Upper lobe of right lung (tissue), 1 donor: ENCODE measurements at regions not wholly inside any gene's neighbourhood (a gene's known extent, or its start where the extent isn't known, plus 50 kb on each side); places are given as distances from the start of the nearest gene placed in this dataset.

Experiments
- ATAC-seq: fragments of 200-7000 bp; cut with Tn5 transposase; one replicate; pipeline ENCODE4 v1.9.1; 2020; ENCODE audit warnings: mild to moderate bottlenecking, moderate library complexity
- DNase-seq: peaks from one replicate; pipeline ENCODE4 v3.0.0-alpha.2; 2020
- H3K27ac ChIP-seq: fragments of 200-600 bp; one replicate; pipeline ENCODE4 v1.8.0; 2022
- H3K27me3 ChIP-seq: fragments of 200-600 bp; one replicate; pipeline ENCODE4 v1.8.0; 2022; ENCODE audit warnings: mild to moderate bottlenecking
- H3K36me3 ChIP-seq: fragments of 200-600 bp; one replicate; pipeline ENCODE4 v1.8.0; 2022
- H3K4me1 ChIP-seq: fragments of 200-600 bp; one replicate; pipeline ENCODE4 v1.8.0; 2022
- H3K4me3 ChIP-seq: fragments of 200-600 bp; one replicate; pipeline ENCODE4 v1.8.0; 2022; ENCODE audit warnings: mild to moderate bottlenecking
- H3K9me3 ChIP-seq: fragments of 200-600 bp; one replicate; pipeline ENCODE4 v1.8.0; 2022
- CTCF ChIP-seq: fragments of 200-600 bp; IDR thresholded peaks from one replicate; pipeline ENCODE4 v1.8.0; 2022; ENCODE audit warnings: antibody characterized with exemption
- intact Hi-C: fragments of 100-400 bp; cut with DNase I; formaldehyde crosslinking; loops from one replicate; pipeline ENCODE4 v1.11.0; 2022
- donor health status: DM: no; HTN: yes; CAD: no; lungs with severe emphysema.

GRCh38 chr4:104408878-104409277 lies 85.8 kb downstream of the CXXC4 start:
- no peaks in the 10 kb centered on the region for H3K36me3 ChIP-seq
- intact Hi-C loops: no loop called here
- H3K4me3 ChIP-seq: no peak overlapping the region
- DNase-seq (no peak), ATAC-seq (no peak)
- no peaks in the 10 kb centered on the region for H3K27me3 ChIP-seq
- H3K9me3 ChIP-seq: no peaks in the 10 kb centered on the region
- TF ChIP-seq CTCF: no peak
- H3K4me1 ChIP-seq: no peaks in the 10 kb centered on the region
- H3K27ac ChIP-seq: no peak overlapping the region

DNA sequence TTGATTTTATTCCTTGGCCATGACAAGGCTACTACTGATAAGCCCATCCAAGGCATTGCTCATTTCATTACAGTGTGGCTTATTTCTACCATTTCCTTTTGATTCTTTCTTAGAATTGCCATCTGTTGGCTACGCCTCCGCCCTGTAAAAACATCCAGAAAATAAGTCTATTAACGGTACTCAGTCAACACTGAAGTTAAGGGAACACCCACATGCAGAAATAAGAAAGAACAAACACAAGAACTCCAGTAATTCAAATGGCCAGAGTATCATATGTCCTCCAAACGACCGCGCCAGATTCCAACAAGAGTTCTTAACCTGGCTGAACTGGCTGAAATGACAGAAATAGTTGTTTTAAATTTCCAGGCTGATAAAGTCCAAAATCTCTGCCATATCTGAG lies 90.3 kb downstream of the CXXC4 start:
- H3K27ac ChIP-seq: no peak overlapping the region
- intact Hi-C loops: no loop called here
- H3K4me1 ChIP-seq: no peaks in the 10 kb centered on the region
- no peak for TF ChIP-seq CTCF
- H3K9me3 ChIP-seq: no peaks in the 10 kb centered on the region
- no peaks in the 10 kb centered on the region for H3K27me3 ChIP-seq
- no peaks in the 10 kb centered on the region for H3K36me3 ChIP-seq
- no peak overlapping the region for H3K4me3 ChIP-seq
- DNase-seq: no peak
- ATAC-seq: no peak

DNA sequence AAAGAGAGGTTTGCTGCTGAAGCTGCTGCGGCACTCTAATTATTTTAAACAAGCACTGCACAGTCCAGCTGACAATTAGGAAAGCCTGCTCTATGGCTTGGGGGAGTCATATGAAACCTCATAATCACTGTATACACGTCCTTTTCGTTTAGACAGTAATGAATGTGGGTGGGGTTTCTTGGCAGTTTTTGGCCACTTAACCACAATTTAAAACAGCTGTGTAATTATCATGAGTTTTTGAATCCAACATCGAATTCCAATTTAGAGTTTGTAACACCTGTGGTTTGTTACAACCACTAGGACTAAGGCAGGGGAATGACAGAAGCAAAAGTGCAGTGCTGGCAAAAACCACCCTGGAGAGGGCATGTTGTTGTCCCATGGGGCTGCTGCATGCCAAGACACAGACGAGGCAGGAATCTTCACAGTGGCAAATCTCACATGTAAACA lies 99.5 kb downstream of the CXXC4 start:
- ATAC-seq: no peak
- no peaks in the 10 kb centered on the region for H3K4me1 ChIP-seq
- DNase-seq: no peak
- no peaks in the 10 kb centered on the region for H3K36me3 ChIP-seq
- no peak overlapping the region for H3K27ac ChIP-seq
- H3K27me3 ChIP-seq: no peaks in the 10 kb centered on the region
- H3K9me3 ChIP-seq: no peaks in the 10 kb centered on the region
- H3K4me3 ChIP-seq: no peak overlapping the region
- no peak for TF ChIP-seq CTCF
- intact Hi-C loops: no loop called here

DNA sequence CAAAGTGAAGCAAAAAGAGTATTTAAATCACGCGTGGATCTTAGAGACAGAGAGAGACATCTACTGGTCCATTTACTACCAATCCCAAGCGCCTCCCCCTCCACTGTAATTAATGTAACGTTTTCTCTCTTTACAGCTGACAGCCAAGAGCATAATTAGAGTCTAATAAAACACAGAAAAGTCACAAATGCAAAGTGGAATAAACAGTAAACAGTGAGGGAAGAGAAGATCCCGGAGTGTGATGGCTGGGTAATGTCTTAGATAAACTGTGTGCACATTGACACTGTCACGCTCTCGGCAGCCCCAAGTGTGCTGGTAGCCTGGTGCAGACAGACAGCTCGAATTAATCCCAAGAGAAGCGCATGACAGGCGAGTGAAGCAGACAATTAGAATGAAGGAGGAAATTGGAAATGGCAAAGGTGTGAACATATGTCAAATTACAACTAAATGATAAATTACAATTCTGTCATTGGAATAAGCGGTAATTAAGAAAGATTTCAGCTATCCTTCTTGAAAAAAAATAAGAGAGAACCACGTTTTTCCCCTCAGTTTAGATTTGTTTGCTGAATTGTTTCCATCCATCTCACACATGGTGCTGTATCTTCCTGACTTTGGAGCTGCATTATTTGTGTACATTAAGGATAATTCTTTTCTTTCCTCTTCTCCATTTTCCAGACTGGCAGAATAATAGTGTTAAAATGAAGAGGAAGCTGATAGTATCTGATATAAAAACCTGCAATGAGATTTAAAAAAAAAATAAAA lies 100.1 kb downstream of the CXXC4 start:
- Histone ChIP-seq H3K27ac (no peak overlapping the region), H3K4me1 (no peaks in the 10 kb centered on the region), H3K27me3 (no peaks in the 10 kb centered on the region), H3K36me3 (no peaks in the 10 kb centered on the region), H3K4me3 (no peak overlapping the region), H3K9me3 (no peaks in the 10 kb centered on the region)
- no peak for TF ChIP-seq CTCF
- no peak for DNase-seq
- intact Hi-C loops: no loop called here
- ATAC-seq: no peak

GRCh38 chr4:104393655-104394324 lies 100.9 kb downstream of the CXXC4 start:
- DNase-seq: no peak
- no peak overlapping the region for H3K27ac ChIP-seq
- no peak for TF ChIP-seq CTCF
- no peaks in the 10 kb centered on the region for H3K4me1 ChIP-seq
- intact Hi-C loops: no loop called here
- no peak for ATAC-seq
- no peak overlapping the region for H3K4me3 ChIP-seq
- no peaks in the 10 kb centered on the region for H3K27me3 ChIP-seq
- H3K36me3 ChIP-seq: no peaks in the 10 kb centered on the region
- H3K9me3 ChIP-seq: no peaks in the 10 kb centered on the region
